ENCODE measurements at regions not wholly inside any gene's neighbourhood (a gene's known extent, or its start where the extent isn't known, plus 50 kb on each side); places are given as distances from the start of the nearest gene placed in this dataset.

GRCh38 chr5:14059810-14060209 is 83.3 kb upstream of the TRIO start:
- DNase-seq (ENCODE audit: low read depth, low spot score), result no peak
- in situ Hi-C loops (cut with HindIII; ENCODE audit: low pct_unique_long_range_greater_than_20kb, low sequenced_read_pairs), result no loop called here

DNA sequence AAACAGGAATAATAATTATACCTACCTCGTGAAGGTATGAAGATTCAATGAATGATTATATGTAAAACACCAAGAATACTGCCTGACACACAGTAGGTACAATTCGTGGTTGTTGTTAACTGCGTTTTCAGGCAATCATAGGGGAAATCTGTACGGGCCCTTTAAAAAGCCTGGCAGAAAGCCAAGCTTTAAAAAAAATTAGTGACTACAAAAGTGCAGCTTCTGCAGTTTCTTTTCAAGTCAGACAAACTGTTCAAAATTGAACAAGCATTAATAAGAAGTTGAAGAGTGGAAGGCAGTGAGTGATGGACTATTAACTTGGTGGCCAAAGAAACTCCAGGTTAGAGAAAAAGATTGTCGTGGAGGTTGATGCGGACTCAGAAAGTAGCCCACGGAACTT is 85.9 kb upstream of the TRIO start:
- in situ Hi-C loops (cut with HindIII; ENCODE audit: low pct_unique_long_range_greater_than_20kb, low sequenced_read_pairs), result no loop called here
- no peak for DNase-seq (ENCODE audit: low read depth, low spot score)

- in situ Hi-C loops (cut with HindIII; ENCODE audit: low pct_unique_long_range_greater_than_20kb, low sequenced_read_pairs), result no loop called here
- no peak for DNase-seq (ENCODE audit: low read depth, low spot score)
Observed at GRCh38 chr5:14056039-14056438, 87.1 kb upstream of the TRIO start.

DNA sequence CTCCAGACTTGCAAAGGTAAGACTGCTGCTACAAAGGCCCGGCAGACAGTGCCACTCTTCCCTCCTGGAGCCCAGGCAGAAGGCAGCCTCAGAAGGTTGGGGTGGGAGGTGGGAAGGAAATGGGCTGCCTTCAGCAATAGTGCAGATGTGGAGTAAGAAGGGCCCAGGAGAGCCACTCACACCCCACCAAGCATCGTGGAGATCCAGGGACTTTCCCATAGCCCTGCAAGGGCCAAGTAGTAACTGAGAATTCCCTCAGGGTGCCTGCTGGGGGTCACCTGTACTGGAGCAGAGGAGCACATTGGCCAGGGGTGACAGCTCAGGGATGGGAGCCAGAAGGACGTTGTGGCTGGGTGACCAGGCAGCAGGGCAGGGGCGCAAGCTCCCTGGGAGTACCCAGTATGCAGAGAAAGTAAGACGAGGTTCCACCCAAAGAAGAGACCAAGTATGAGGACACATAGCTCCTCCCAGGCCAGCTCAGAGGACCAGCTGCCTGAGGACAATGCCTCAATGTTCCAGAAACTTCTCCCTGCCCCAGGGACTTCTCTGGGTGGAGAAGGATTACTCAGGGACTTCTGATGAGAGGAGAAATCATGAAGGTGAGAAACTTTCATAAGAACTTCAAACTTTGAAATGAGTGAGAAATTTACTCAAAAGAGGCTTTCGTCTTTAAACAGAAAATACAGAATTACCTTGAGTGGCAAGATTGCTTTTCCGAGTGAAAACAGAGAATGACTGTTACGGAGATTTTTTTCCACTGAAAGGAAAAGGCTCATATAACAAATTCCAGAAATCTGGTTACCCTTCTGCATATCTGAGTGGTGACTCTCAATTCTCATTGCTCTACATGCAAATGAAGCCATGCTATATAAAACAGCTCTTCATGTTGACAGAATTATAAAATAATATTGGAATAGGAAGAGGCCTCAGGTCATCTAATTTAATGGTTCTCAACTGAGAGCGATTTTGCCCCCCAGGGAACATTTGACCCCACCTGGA is 87.9 kb upstream of the TRIO start:
- in situ Hi-C loops (cut with HindIII; ENCODE audit: low pct_unique_long_range_greater_than_20kb, low sequenced_read_pairs), result no loop called here
- peak; percentile 22 for DNase-seq (ENCODE audit: low read depth, low spot score)

- in situ Hi-C loops (cut with HindIII; ENCODE audit: low pct_unique_long_range_greater_than_20kb, low sequenced_read_pairs), result no loop called here
- DNase-seq (ENCODE audit: low read depth, low spot score), result no peak
Observed at GRCh38 chr5:14054111-14054854, 88.9 kb upstream of the TRIO start.

DNA sequence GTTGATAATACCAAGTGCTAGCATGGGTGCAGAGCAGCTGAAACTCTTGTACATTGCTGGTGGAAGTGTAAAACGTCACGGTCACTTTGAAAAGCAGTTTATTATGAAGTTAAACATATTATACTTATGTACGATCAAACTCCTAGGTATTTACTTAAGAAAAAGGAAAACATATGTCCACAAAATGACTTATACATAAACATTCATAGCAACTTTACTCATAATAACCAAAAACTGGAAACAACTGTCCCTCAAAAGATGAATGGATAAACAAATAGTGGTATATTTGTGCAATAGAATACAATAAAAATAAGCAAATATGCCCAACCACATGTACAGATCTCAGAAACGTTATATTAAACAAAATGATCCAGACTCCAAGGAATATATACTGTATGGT is 92.3 kb upstream of the TRIO start:
- DNase-seq (ENCODE audit: low read depth, low spot score), result no peak
- in situ Hi-C loops (cut with HindIII; ENCODE audit: low pct_unique_long_range_greater_than_20kb, low sequenced_read_pairs), result no loop called here

GRCh38 chr5:14048434-14048833 is 94.7 kb upstream of the TRIO start:
- no peak for DNase-seq (ENCODE audit: low read depth, low spot score)
- in situ Hi-C loops (cut with HindIII; ENCODE audit: low pct_unique_long_range_greater_than_20kb, low sequenced_read_pairs), result no loop called here

- in situ Hi-C loops (cut with HindIII; ENCODE audit: low pct_unique_long_range_greater_than_20kb, low sequenced_read_pairs), result no loop called here
- DNase-seq (ENCODE audit: low read depth, low spot score), result no peak
Observed at GRCh38 chr5:14041528-14042192, 97.2 kb upstream of the DNAH5 start.

DNA sequence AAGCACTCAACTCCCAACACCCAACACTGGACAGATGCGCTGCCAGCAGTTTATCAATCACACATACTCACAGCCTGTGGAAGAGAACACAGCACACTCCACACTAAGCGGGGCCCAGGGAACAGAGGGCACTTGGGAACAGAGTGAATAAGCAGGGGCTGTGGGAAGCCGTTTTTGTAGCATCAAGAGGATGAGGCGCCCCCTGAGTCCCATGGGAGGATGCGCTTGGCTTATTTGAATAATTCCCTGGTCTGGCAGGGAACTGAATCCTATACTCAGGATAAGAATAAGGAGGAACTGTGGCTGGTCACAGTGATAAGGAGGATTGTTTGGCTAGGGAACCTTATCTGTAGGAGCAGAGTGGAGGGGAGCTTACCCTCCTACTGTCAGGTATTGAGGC is 96.1 kb upstream of the DNAH5 start:
- in situ Hi-C loops (cut with HindIII; ENCODE audit: low pct_unique_long_range_greater_than_20kb, low sequenced_read_pairs), result no loop called here

DNA sequence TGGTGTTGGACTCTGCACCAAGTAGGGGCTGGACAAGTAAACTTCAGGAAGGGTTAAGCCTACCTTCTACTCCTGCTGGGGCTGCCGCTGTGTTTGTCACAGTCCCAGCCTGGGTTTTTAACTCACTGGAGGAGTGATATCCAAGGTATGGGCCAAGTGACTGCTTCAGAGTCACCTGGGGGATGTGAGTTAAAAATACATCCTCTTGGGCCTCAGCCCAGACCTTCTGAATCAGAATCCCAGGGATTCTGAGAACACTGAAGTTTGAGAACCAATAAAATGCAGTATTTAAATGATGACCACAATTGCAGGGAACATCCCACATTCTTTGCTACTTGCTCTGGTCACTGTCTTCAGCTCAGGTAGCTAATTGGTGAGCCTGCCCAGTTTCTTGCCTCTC is 95.1 kb upstream of the DNAH5 start:
- DNase-seq (ENCODE audit: low read depth, low spot score), result no peak
- in situ Hi-C loops (cut with HindIII; ENCODE audit: low pct_unique_long_range_greater_than_20kb, low sequenced_read_pairs), result no loop called here

More for the DNA sequence above, 96.1 kb upstream of the DNAH5 start:
- DNase-seq (ENCODE audit: low read depth, low spot score), result no peak

GRCh38 chr5:14039063-14039462 is 94.6 kb upstream of the DNAH5 start:
- DNase-seq (ENCODE audit: low read depth, low spot score), result no peak
- in situ Hi-C loops (cut with HindIII; ENCODE audit: low pct_unique_long_range_greater_than_20kb, low sequenced_read_pairs), result no loop called here

DNA sequence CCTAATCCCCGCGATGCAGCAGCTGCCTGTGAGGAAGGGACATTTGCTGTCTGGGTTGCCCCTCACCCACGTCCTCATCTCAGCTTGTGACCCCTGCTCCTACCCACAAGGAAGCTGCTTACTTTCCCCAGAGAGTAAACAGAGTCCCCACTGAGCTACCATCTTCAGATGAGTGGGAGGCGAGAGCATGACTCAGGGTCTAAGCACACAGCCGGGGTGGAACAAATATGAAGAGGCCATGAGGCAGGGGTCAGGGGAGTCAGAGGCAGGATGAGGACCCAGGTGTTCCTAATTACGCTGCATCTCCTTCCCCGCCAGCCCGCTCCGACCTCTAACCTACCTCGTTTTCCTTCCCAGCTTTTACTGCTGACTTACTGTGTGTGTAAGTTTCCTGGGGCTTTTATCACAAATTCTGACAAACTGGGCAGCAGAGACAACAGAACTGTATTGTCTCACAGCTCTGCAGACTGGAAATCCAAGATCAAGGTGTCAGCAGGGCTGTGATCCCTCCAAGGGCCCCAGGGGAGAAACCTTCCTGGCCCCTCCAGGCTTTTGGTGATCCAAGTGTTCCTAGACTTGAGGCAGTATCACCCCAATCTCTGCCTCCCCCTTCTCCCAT is 94.0 kb upstream of the DNAH5 start:
- DNase-seq (ENCODE audit: low read depth, low spot score), result no peak
- in situ Hi-C loops (cut with HindIII; ENCODE audit: low pct_unique_long_range_greater_than_20kb, low sequenced_read_pairs), result no loop called here

GRCh38 chr5:14036947-14037346 is 92.5 kb upstream of the DNAH5 start:
- in situ Hi-C loops (cut with HindIII; ENCODE audit: low pct_unique_long_range_greater_than_20kb, low sequenced_read_pairs), result no loop called here
- no peak for DNase-seq (ENCODE audit: low read depth, low spot score)

- no peak for DNase-seq (ENCODE audit: low read depth, low spot score)
- in situ Hi-C loops (cut with HindIII; ENCODE audit: low pct_unique_long_range_greater_than_20kb, low sequenced_read_pairs), result no loop called here
Observed at GRCh38 chr5:14036514-14036913, 92.0 kb upstream of the DNAH5 start.

DNA sequence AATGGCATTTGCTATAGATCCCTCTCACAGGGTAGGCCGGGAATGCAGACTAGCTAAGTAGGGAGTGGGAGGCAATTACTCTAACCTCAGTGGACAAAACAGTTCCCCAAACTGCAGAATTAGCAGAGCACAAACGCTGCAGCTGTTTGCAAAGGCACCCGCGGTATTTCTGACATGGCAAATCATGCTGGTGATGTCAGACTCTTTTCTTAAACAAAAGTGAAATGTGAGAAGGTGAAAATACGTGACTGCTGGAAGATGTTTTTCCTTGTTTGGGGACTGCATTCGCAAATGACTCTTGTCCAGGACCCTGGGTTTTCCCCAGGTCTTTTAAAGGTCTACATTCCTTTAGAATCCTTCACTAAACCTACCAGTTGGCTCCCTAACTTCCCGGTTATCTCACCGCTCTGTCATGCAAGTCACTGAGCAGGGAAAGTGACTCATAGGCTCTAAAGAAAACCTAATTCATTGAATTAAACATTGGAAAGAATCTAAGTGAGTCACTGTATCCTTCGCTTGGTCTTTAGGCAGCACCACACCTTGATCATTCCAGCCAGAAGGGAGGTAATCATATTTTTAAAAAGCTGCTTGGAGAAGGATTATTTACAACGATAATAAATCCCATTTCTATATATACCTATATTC is 91.5 kb upstream of the DNAH5 start:
- peak; percentile 53 for DNase-seq (ENCODE audit: low read depth, low spot score)
- in situ Hi-C loops (cut with HindIII; ENCODE audit: low pct_unique_long_range_greater_than_20kb, low sequenced_read_pairs), result no loop called here

DNA sequence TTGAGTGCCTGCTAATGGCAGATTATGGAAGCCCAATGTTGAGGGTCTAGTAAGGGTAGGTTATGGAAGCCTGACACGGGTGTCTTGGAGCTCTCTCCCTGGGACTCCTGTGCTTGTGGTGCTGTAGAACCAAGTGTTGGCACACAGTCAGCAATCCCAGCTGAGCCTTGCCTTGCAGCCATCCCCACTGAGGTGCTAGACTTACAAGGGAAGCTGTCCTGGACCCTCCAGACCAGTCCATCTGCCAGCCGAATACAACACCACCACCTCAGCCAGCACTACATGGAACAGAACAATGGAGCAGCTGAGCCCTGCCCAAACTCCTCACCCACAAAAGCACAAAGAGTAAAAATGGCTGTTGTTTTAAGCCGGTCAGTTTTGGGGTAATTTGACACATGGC is 90.5 kb upstream of the DNAH5 start:
- no peak for DNase-seq (ENCODE audit: low read depth, low spot score)
- in situ Hi-C loops (cut with HindIII; ENCODE audit: low pct_unique_long_range_greater_than_20kb, low sequenced_read_pairs), result no loop called here

GRCh38 chr5:14032918-14033317 is 88.4 kb upstream of the DNAH5 start:
- no peak for DNase-seq (ENCODE audit: low read depth, low spot score)
- in situ Hi-C loops (cut with HindIII; ENCODE audit: low pct_unique_long_range_greater_than_20kb, low sequenced_read_pairs), result no loop called here

All from SK-MEL-5 (cell line).